Peyer's patch (tissue), 4 donors: ENCODE measurements at regions not wholly inside any gene's neighbourhood (a gene's known extent, or its start where the extent isn't known, plus 50 kb on each side); places are given as distances from the start of the nearest gene placed in this dataset.

ENCODE experiments used
- POLR2A ChIP-seq, 2 donors: fragments of 450-650 bp; IDR thresholded peaks; one replicate each; pipeline ENCODE4 v1.5.1; 2017; ENCODE audit warnings: antibody characterized with exemption in 2 of 2, mild to moderate bottlenecking in 2 of 2, moderate library complexity in 2 of 2
- TF ChIP-seq, protein P1 (sequence below), 6 experiments: fragments of 450-650 bp in 4 of 6; fragments of 200-600 bp in 2 of 6; sonication (generic) in 1 of 6; IDR thresholded peaks; one replicate each; pipeline ENCODE4 v1.5.1; 2017 to 2019; ENCODE audit warnings: antibody characterized with exemption in 6 of 6, mild to moderate bottlenecking in 3 of 6, moderate library complexity in 1 of 6

DNA sequence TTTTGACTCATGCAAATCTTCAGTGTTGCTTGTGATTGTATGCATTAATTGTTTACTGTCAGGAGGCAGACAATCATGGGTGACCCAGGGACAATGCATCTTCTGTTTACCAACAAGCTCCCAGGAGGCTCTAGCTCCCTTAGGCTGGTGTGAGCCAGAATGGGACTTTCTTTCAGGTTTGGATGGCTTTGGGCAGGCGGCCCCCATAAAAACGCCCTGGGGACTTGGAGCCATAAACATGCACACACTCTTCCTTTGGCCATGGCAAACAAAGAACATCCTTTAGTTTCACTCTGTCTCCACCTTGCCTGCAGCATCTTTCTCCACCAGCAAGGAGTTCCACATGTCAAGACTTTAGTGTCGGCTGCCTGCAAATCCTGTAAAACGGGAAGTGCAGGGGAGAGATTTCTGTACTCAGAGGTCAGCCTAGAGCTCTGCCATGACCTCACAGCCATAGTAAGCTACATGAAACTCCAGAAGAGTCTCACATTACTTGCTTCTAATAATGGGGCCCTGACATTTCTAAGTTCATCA is 127.6 kb downstream of the MAP3K7 start:
- TF ChIP-seq, protein P1, sequence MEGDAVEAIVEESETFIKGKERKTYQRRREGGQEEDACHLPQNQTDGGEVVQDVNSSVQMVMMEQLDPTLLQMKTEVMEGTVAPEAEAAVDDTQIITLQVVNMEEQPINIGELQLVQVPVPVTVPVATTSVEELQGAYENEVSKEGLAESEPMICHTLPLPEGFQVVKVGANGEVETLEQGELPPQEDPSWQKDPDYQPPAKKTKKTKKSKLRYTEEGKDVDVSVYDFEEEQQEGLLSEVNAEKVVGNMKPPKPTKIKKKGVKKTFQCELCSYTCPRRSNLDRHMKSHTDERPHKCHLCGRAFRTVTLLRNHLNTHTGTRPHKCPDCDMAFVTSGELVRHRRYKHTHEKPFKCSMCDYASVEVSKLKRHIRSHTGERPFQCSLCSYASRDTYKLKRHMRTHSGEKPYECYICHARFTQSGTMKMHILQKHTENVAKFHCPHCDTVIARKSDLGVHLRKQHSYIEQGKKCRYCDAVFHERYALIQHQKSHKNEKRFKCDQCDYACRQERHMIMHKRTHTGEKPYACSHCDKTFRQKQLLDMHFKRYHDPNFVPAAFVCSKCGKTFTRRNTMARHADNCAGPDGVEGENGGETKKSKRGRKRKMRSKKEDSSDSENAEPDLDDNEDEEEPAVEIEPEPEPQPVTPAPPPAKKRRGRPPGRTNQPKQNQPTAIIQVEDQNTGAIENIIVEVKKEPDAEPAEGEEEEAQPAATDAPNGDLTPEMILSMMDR (IDR thresholded peaks at IDR 0.05) = no peak
- no peak for TF ChIP-seq POLR2A (IDR thresholded peaks at IDR 0.05)
